Activated T-helper 17 cell treated with anti-CD3 and anti-CD28 coated beads, Interleukin-2, amount 50 U/mL, for 72 hours (primary cell): ENCODE measurements at regions not wholly inside any gene's neighbourhood (a gene's known extent, or its start where the extent isn't known, plus 50 kb on each side); places are given as distances from the start of the nearest gene placed in this dataset.
A peak's percentile ranks its signal among the peaks of the same experiment; 100 is the strongest.
"Not testable (repeated sequence)": the region's sequence is repeated elsewhere in the genome, so short reads cannot be mapped to it uniquely, and the experiment has no call there.

Experiments used
- ATAC-seq: fragments of 150-1000 bp; cut with Tn5 transposase; replicated peaks from 2 replicates; pipeline ENCODE4 v1.10.0; 2021; ENCODE audit warnings: mild to moderate bottlenecking, moderate library complexity
- H3K27ac Mint-ChIP-seq: one replicate; pipeline ENCODE4 v1.8.0; 2022; ENCODE audit warnings: mixed read lengths
- H3K27me3 Mint-ChIP-seq: one replicate; pipeline ENCODE4 v1.8.0; 2022; ENCODE audit warnings: mixed read lengths
- H3K36me3 Mint-ChIP-seq: one replicate; pipeline ENCODE4 v1.8.0; 2022; ENCODE audit warnings: low read depth, mild to moderate bottlenecking, mixed read lengths
- H3K4me1 Mint-ChIP-seq: one replicate; pipeline ENCODE4 v1.8.0; 2022; ENCODE audit warnings: mixed read lengths
- H3K4me3 Mint-ChIP-seq: one replicate; pipeline ENCODE4 v1.8.0; 2022; ENCODE audit warnings: mild to moderate bottlenecking, mixed read lengths
- H3K9me3 Mint-ChIP-seq: one replicate; pipeline ENCODE4 v1.8.0; 2022; ENCODE audit warnings: mixed read lengths

DNA sequence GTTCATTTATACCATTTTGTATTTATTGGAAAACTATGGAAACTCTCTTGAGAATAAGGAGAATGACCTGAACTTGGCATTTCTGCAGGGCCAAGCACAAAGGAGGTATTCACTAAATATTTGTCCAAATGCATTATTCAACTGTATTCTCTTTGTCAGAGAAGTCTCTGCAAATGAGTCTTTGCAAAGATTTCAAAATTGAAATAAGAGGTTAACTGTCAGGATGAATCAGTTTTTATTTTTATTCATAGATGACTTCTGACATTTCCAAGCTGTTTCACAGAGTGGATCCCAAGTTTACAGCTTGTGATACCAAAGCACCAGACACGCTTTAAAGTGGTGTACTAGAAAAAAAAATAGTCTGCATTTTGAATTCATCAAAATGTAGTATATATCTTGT lies 131.6 kb downstream of the UTRN start:
- Mint-ChIP-seq H3K27ac (no peak overlapping the region), H3K27me3 (no peaks in the 10 kb centered on the region), H3K36me3 (peaks cover 1% of the 10 kb centered on the region), H3K4me1 (peaks cover 33% of the 10 kb centered on the region), H3K9me3 (no peaks in the 10 kb centered on the region), H3K4me3 (no peak overlapping the region)
- ATAC-seq = no peak

DNA sequence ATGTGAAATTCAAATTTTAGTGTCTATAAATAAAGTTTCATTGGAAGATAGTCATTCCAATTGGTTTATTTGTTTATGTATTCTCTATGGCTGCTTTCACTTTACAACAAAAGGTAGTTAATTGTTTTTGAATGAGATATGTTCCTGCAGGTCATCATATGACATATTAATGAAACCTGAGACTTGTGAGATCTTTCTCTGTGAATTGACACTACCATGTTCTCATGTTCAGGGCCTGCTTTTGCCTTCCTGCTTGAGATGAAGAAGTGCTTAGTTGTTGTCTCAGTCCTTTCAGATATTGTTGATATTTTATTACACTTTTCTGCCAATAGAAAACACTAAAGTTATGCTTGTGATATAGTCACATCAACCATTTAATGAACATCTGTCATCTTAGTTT lies 132.5 kb downstream of the UTRN start:
- H3K27ac Mint-ChIP-seq = no peak overlapping the region
- peaks cover 31% of the 10 kb centered on the region for H3K4me1 Mint-ChIP-seq
- H3K9me3 Mint-ChIP-seq = no peaks in the 10 kb centered on the region
- H3K27me3 Mint-ChIP-seq = no peaks in the 10 kb centered on the region
- H3K4me3 Mint-ChIP-seq = no peak overlapping the region
- H3K36me3 Mint-ChIP-seq = peaks cover 7% of the 10 kb centered on the region
- no peak for ATAC-seq

- peaks cover 21% of the 10 kb centered on the region for H3K36me3 Mint-ChIP-seq
- ATAC-seq = no peak
- H3K4me1 Mint-ChIP-seq = peaks cover 26% of the 10 kb centered on the region
- no peaks in the 10 kb centered on the region for H3K27me3 Mint-ChIP-seq
- H3K4me3 Mint-ChIP-seq = no peak overlapping the region
- H3K27ac Mint-ChIP-seq = no peak overlapping the region
- H3K9me3 Mint-ChIP-seq = no peaks in the 10 kb centered on the region
Observed at GRCh38 chr6:144418959-144419545, 133.9 kb downstream of the UTRN start.

DNA sequence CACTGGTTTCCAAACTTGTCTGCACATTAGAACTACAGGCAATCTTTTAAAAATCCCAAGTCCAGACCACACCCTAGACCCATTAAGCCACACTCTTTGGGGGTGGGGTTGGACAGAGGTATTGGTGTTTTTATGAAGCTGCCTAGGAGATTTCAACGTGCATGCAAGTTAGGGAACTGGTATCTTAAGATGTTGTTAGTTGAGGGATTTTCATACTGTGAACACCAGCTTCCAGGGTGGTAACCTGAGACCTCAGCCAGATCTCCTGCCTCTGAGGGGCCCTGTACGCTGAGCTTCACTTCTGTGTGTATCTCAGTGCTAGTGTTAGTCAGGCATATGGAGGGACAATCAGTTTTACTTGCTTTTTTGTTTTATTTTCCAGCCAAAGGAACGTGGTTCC lies 138.0 kb downstream of the UTRN start:
- no peak overlapping the region for H3K4me3 Mint-ChIP-seq
- peaks cover 23% of the 10 kb centered on the region for H3K4me1 Mint-ChIP-seq
- H3K9me3 Mint-ChIP-seq = no peaks in the 10 kb centered on the region
- H3K36me3 Mint-ChIP-seq = peaks cover 59% of the 10 kb centered on the region
- no peak for ATAC-seq
- no peaks in the 10 kb centered on the region for H3K27me3 Mint-ChIP-seq
- H3K27ac Mint-ChIP-seq = no peak overlapping the region

GRCh38 chr6:144429753-144430152 lies 144.6 kb downstream of the UTRN start:
- H3K4me1 Mint-ChIP-seq = peaks cover 15% of the 10 kb centered on the region
- no peak for ATAC-seq
- no peaks in the 10 kb centered on the region for H3K27me3 Mint-ChIP-seq
- H3K9me3 Mint-ChIP-seq = no peaks in the 10 kb centered on the region
- H3K36me3 Mint-ChIP-seq = peaks cover 84% of the 10 kb centered on the region
- no peak overlapping the region for H3K27ac Mint-ChIP-seq
- H3K4me3 Mint-ChIP-seq = no peak overlapping the region

GRCh38 chr6:144433446-144433845 lies 148.3 kb downstream of the UTRN start:
- H3K36me3 Mint-ChIP-seq = peaks cover 81% of the 10 kb centered on the region
- H3K27ac Mint-ChIP-seq, H3K4me3 Mint-ChIP-seq, H3K27me3 Mint-ChIP-seq, H3K4me1 Mint-ChIP-seq, ATAC-seq, H3K9me3 Mint-ChIP-seq: not testable (repeated sequence)

GRCh38 chr6:144434308-144434990 lies 149.3 kb downstream of the UTRN start:
- ATAC-seq = peak; percentile 69
- no peaks in the 10 kb centered on the region for H3K9me3 Mint-ChIP-seq
- H3K36me3 Mint-ChIP-seq = peaks cover 81% of the 10 kb centered on the region
- H3K27me3 Mint-ChIP-seq = no peaks in the 10 kb centered on the region
- peak overlapping the region; percentile 57 for H3K27ac Mint-ChIP-seq
- H3K4me3 Mint-ChIP-seq = no peak overlapping the region
- peaks cover 10% of the 10 kb centered on the region for H3K4me1 Mint-ChIP-seq

DNA sequence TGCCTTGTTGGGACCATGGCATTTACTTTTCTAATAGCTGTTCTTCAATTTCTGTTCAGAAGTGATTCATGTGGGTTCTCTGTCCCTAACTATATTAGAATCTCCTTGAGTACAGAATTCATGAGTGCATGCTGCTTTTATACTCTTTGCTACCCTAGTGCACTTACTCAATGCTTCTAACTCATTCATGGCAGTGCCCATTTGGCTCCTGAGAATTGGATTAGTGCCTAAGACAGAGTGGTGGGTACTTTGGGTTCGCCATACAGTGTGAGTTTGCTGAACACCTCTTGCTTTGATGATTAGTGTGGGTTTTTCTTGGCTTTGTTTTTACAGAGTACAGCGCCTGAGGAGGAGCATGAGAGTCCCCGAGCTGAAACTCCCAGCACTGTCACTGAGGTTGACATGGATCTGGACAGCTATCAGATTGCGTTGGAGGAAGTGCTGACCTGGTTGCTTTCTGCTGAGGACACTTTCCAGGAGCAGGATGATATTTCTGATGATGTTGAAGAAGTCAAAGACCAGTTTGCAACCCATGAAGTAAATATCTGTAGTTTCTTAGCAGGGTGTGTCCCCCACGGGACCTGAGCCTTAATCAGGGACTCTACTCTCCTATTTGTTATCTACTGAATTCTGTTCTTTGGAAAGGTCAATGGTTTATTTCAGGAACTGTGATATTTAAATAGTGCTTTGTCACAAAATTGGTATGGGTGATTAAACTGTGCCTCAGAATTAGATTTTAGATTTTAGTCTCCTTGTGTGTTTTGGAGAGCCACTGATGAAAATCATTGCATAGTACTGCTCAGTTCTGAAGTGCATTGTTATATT lies 150.7 kb downstream of the UTRN start:
- Mint-ChIP-seq H3K4me3 (no peak overlapping the region), H3K9me3 (peaks cover 4% of the 10 kb centered on the region), H3K36me3 (peaks cover 81% of the 10 kb centered on the region), H3K27ac (no peak overlapping the region), H3K4me1 (peaks cover 10% of the 10 kb centered on the region), H3K27me3 (no peaks in the 10 kb centered on the region)
- ATAC-seq = no peak

GRCh38 chr6:144437105-144437504 lies 152.0 kb downstream of the UTRN start:
- Mint-ChIP-seq H3K4me3 (no peak overlapping the region), H3K27me3 (no peaks in the 10 kb centered on the region), H3K9me3 (peaks cover 4% of the 10 kb centered on the region), H3K36me3 (peaks cover 81% of the 10 kb centered on the region), H3K27ac (no peak overlapping the region), H3K4me1 (peaks cover 10% of the 10 kb centered on the region)
- no peak for ATAC-seq

DNA sequence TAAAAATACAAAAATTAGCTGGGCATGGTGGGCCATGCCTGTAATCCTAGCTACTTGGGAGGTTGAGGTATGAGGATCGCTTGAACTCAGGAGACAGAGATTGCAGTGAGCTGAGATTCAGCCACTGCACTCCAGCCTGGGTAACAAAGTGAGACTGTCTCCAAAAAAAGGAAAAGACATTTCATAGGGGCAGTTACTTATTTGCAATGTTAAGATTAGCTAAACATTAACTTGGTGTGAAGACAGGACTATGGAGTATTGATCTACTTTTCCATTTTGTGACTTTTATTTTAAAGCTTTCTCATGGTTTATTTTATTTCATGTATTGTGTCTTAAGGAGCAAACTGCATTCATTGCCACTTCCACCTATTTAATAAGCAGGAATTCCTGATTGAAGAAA lies 153.0 kb downstream of the UTRN start:
- ATAC-seq = no peak
- Mint-ChIP-seq H3K4me3 (no peak overlapping the region), H3K27me3 (no peaks in the 10 kb centered on the region), H3K9me3 (peaks cover 4% of the 10 kb centered on the region), H3K4me1 (peaks cover 10% of the 10 kb centered on the region), H3K36me3 (peaks cover 81% of the 10 kb centered on the region), H3K27ac (no peak overlapping the region)

DNA sequence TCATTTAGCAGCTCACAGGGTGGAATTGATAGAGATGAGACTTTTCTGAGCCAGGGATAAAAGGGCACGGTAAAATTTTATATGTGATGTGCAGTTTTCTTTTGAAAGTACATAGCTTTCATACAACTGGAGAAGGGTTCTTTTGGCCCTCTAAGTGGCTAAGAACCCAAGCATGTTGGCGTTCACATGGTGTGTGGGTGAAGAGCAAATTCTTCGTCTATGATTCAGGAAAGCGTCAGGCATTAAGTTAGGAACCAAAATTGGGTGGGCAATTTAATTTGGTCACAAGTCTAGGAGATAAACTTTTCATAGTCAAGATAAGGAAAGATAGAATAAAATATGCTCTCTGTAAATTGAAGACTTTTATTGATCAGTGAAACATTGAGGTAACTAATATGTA lies 153.9 kb downstream of the UTRN start:
- no peak for ATAC-seq
- H3K9me3 Mint-ChIP-seq = peaks cover 4% of the 10 kb centered on the region
- no peaks in the 10 kb centered on the region for H3K27me3 Mint-ChIP-seq
- H3K27ac Mint-ChIP-seq = no peak overlapping the region
- H3K4me1 Mint-ChIP-seq = peaks cover 10% of the 10 kb centered on the region
- no peak overlapping the region for H3K4me3 Mint-ChIP-seq
- H3K36me3 Mint-ChIP-seq = peaks cover 83% of the 10 kb centered on the region

DNA sequence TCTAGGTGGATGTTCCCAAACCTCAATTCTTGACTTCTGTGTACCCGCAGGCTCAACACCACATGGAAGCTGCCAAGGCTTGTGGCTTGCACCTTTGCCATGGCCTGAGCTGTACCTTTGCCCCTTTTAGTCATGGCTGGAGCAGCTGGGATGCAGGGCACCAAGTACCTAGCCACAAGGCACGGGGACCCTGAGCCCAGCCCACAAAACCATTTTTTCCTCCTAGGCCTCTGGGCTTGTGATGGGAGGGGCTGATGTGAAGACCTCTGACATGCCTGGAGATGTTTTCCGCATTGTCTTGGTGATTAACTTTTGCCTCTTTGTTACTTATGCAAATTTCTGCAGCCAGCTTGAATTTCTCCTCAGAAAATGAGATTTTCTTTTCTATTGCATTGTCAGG lies 156.7 kb downstream of the UTRN start:
- H3K27me3 Mint-ChIP-seq, ATAC-seq: not testable (repeated sequence)

DNA sequence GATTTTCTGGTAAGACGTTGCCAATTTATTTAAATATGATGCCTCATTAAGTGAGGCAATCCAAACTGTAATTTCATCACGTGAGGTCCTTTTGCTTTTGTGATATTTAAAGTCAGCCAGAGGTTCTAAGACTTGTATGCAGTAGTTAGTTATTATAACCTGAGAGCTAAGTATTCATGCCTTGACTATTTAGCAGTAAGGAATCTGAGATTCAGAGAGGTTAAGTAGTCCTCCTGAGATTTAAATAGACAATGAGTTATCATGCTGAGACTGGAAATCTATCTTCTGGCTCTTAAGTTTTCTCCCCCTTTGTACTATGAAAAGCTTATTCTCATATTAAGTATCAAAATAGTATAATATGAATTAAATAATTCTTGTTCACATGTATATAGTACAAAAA lies 158.0 kb downstream of the UTRN start:
- no peaks in the 10 kb centered on the region for H3K27me3 Mint-ChIP-seq
- ATAC-seq = no peak
- no peak overlapping the region for H3K27ac Mint-ChIP-seq
- H3K9me3 Mint-ChIP-seq = peaks cover 4% of the 10 kb centered on the region
- peaks cover 75% of the 10 kb centered on the region for H3K36me3 Mint-ChIP-seq
- no peaks in the 10 kb centered on the region for H3K4me1 Mint-ChIP-seq
- no peak overlapping the region for H3K4me3 Mint-ChIP-seq

More for the DNA sequence above, 156.7 kb downstream of the UTRN start:
- H3K36me3 Mint-ChIP-seq = peaks cover 78% of the 10 kb centered on the region
- not testable (repeated sequence) for H3K27ac Mint-ChIP-seq, H3K4me3 Mint-ChIP-seq, H3K4me1 Mint-ChIP-seq, H3K9me3 Mint-ChIP-seq

DNA sequence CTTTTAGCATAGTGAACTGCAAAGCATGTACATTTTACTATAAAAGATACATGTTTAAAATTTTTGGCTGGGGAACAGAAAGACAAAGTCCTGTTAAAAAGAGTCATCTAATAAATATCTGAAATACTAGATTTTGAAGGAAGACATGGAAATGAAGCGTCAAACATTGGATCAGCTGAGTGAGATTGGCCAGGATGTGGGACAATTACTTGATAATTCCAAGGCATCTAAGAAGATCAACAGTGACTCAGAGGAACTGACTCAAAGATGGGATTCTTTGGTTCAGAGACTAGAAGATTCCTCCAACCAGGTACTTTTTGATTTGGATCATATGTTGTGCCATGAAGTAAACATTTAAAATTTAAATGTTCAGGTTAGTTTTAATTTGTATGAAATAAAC lies 162.3 kb downstream of the UTRN start:
- no peak overlapping the region for H3K4me3 Mint-ChIP-seq
- peaks cover 72% of the 10 kb centered on the region for H3K36me3 Mint-ChIP-seq
- no peaks in the 10 kb centered on the region for H3K27me3 Mint-ChIP-seq
- ATAC-seq = no peak
- no peaks in the 10 kb centered on the region for H3K4me1 Mint-ChIP-seq
- peak overlapping the region; percentile 37 for H3K27ac Mint-ChIP-seq
- no peaks in the 10 kb centered on the region for H3K9me3 Mint-ChIP-seq

- Mint-ChIP-seq H3K4me1 (no peaks in the 10 kb centered on the region), H3K4me3 (no peak overlapping the region), H3K36me3 (peaks cover 76% of the 10 kb centered on the region), H3K27me3 (no peaks in the 10 kb centered on the region), H3K9me3 (no peaks in the 10 kb centered on the region), H3K27ac (no peak overlapping the region)
- no peak for ATAC-seq
Observed at GRCh38 chr6:144449218-144449617, 164.1 kb downstream of the UTRN start.
